Effector memory CD8-positive, alpha-beta T cell (primary cell): ENCODE measurements at regions not wholly inside any gene's neighbourhood (a gene's known extent, or its start where the extent isn't known, plus 50 kb on each side); places are given as distances from the start of the nearest gene placed in this dataset.

Source experiments
- ATAC-seq: fragments of 150-1000 bp; cut with Tn5 transposase; replicated peaks from 2 replicates; pipeline ENCODE4 v1.10.0; 2021; ENCODE audit warnings: mild to moderate bottlenecking, moderate library complexity
- DNase-seq, 3 experiments: peaks; one replicate each; pipeline ENCODE4 v3.0.0; 2021
- H3K27ac Mint-ChIP-seq, 2 donors: one replicate each; pipeline ENCODE4 v1.8.0; 2022; ENCODE audit warnings: mild to moderate bottlenecking in 2 of 2, mixed read lengths in 2 of 2, moderate library complexity in 2 of 2
- H3K27me3 Mint-ChIP-seq, 2 donors: one replicate each; pipeline ENCODE4 v1.8.0; 2022; ENCODE audit warnings: mixed read lengths in 2 of 2
- H3K36me3 Mint-ChIP-seq: one replicate; pipeline ENCODE4 v1.8.0; 2022; ENCODE audit warnings: mild to moderate bottlenecking, moderate library complexity, mixed read lengths; ENCODE audit not compliant: insufficient read depth
- H3K4me1 Mint-ChIP-seq, 2 donors: one replicate each; pipeline ENCODE4 v1.8.0; 2022; ENCODE audit warnings: low read depth in 2 of 2, mixed read lengths in 2 of 2
- H3K4me3 Mint-ChIP-seq, 2 donors: one replicate each; pipeline ENCODE4 v1.8.0; 2022; ENCODE audit warnings: mild to moderate bottlenecking in 2 of 2, mixed read lengths in 2 of 2, moderate library complexity in 2 of 2
- H3K9me3 Mint-ChIP-seq, 2 donors: one replicate each; pipeline ENCODE4 v1.8.0; 2022; ENCODE audit warnings: mixed read lengths in 2 of 2

DNA sequence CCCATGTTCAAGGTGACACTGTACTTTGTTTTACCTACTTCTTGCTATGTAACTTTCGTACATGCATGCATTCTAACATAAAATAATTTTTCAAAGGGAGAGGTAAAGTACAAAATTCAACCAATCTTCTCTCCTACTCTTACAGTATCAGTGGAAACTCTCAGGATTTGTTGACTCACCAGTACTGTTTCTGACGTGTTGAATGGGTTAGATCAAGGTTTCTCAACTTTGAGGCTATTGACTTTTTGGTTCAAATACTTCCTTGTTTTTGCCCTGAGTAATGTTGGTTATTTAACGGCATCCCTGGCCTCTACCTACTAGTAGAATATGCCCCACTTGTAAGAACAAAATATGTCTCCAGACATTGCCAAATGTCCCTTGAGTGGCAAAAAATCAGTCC lies 94.6 kb upstream of the SMAD1 start:
- H3K4me1 Mint-ChIP-seq, result no peaks in the 10 kb centered on the region
- no peak overlapping the region for H3K27ac Mint-ChIP-seq
- no peak overlapping the region for H3K4me3 Mint-ChIP-seq
- peaks cover 27 to 48% of the 10 kb centered on the region in 2 donors for H3K27me3 Mint-ChIP-seq
- peaks cover 2% of the 10 kb centered on the region for H3K36me3 Mint-ChIP-seq
- H3K9me3 Mint-ChIP-seq, result peaks cover 4 to 7% of the 10 kb centered on the region in 2 donors
- ATAC-seq, result no peak
- DNase-seq, result no peak

DNA sequence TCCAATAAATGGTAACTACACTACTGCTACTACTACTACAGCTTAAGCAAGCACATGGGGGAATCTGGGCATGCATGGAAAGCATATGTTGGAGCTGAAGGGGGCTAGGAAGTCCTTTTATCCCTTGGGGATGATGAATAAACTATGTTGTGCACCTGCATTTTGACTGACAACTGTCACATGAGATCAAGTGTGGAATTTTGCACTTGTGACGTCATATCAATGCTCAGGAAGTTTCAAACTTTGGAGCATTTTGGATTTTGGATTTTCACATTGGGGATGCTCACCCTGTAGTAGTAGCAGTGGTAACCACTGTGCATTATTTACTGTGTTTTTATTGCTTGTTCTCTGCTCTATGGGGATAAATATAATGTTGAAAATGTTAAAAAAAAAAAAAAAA lies 100.5 kb upstream of the SMAD1 start:
- Mint-ChIP-seq H3K27ac (no peak overlapping the region), H3K36me3 (no peaks in the 10 kb centered on the region), H3K9me3 (peaks cover 0 to 2% of the 10 kb centered on the region in 2 donors), H3K27me3 (peaks cover 0 to 7% of the 10 kb centered on the region in 2 donors), H3K4me1 (no peaks in the 10 kb centered on the region), H3K4me3 (no peak overlapping the region)
- ATAC-seq (no peak), DNase-seq (no peak)

- Mint-ChIP-seq H3K4me1 (no peaks in the 10 kb centered on the region), H3K27ac (no peak overlapping the region), H3K27me3 (peaks cover 0 to 7% of the 10 kb centered on the region in 2 donors), H3K36me3 (no peaks in the 10 kb centered on the region), H3K4me3 (no peak overlapping the region), H3K9me3 (peaks cover 4 to 7% of the 10 kb centered on the region in 2 donors)
- DNase-seq (no peak), ATAC-seq (no peak)
Observed at GRCh38 chr4:145380123-145380522, 101.5 kb upstream of the SMAD1 start.

GRCh38 chr4:145375416-145375815 lies 106.2 kb upstream of the SMAD1 start:
- H3K9me3 Mint-ChIP-seq, result peaks cover 2 to 7% of the 10 kb centered on the region in 2 donors
- ATAC-seq (no peak), DNase-seq (no peak)
- H3K4me3 Mint-ChIP-seq, result no peak overlapping the region
- H3K27ac Mint-ChIP-seq, result no peak overlapping the region
- no peaks in the 10 kb centered on the region for H3K27me3 Mint-ChIP-seq
- no peaks in the 10 kb centered on the region for H3K4me1 Mint-ChIP-seq
- H3K36me3 Mint-ChIP-seq, result no peaks in the 10 kb centered on the region

GRCh38 chr4:145352438-145353145 lies 129.1 kb upstream of the SMAD1 start:
- Mint-ChIP-seq H3K36me3 (no peaks in the 10 kb centered on the region), H3K27me3 (peaks cover 25 to 41% of the 10 kb centered on the region in 2 donors), H3K4me3 (no peak overlapping the region), H3K4me1 (no peaks in the 10 kb centered on the region), H3K27ac (no peak overlapping the region), H3K9me3 (no peaks in the 10 kb centered on the region)
- no peak for DNase-seq
- no peak for ATAC-seq

GRCh38 chr4:145351922-145352321 lies 129.7 kb upstream of the SMAD1 start:
- Mint-ChIP-seq H3K27ac (no peak overlapping the region), H3K9me3 (no peaks in the 10 kb centered on the region), H3K4me3 (no peak overlapping the region), H3K36me3 (no peaks in the 10 kb centered on the region), H3K4me1 (no peaks in the 10 kb centered on the region), H3K27me3 (peaks cover 32 to 39% of the 10 kb centered on the region in 2 donors)
- DNase-seq (no peak), ATAC-seq (no peak)

GRCh38 chr4:145351162-145351561 lies 130.5 kb upstream of the SMAD1 start:
- Mint-ChIP-seq H3K27ac (no peak overlapping the region), H3K9me3 (no peaks in the 10 kb centered on the region), H3K27me3 (peaks cover 32% of the 10 kb centered on the region in 2 donors), H3K36me3 (no peaks in the 10 kb centered on the region), H3K4me1 (no peaks in the 10 kb centered on the region), H3K4me3 (no peak overlapping the region)
- ATAC-seq (no peak), DNase-seq (no peak)

DNA sequence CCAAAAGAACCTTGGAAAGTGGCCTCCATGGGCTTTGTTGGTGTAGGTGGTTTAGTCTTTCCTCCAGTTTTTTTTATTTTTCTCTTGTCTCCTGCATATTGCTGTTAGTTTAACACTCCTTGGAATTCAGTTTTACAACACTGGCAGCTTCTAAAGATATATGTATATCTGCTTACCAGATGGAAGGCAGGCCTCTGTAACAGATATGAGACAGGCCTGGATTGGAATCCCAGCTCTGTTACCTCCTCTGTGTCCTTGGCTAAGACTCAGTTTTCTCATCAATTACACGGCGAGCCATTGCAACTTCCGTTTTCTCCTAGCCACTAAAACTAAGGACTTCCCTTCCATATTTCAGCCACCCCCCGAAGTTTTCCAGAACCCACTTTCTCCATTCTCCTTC lies 133.4 kb upstream of the SMAD1 start:
- no peak overlapping the region for H3K27ac Mint-ChIP-seq
- no peak overlapping the region for H3K4me3 Mint-ChIP-seq
- no peaks in the 10 kb centered on the region for H3K4me1 Mint-ChIP-seq
- H3K27me3 Mint-ChIP-seq, result peaks cover 29 to 31% of the 10 kb centered on the region in 2 donors
- DNase-seq (no peak), ATAC-seq (no peak)
- no peaks in the 10 kb centered on the region for H3K36me3 Mint-ChIP-seq
- no peaks in the 10 kb centered on the region for H3K9me3 Mint-ChIP-seq

DNA sequence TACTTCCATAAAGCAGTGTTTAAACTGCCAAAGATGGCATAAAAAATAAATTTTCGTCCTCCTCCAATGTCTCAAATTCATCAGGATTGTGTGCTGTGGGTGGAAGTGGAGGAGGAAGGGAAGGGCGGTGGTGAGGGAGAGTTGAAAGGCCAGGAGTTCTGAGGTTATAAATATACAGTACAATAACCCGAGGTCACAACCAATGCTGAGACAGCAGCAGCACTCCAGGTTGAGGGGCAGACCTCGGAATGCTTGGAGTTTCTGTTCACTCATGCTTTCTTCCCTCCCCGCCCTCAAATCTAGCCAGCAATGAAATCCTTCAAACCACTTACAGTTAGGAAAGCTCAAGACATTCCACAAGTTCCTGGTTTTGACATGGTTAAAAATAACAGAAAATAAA lies 134.0 kb upstream of the SMAD1 start:
- ATAC-seq, result no peak
- DNase-seq, result no peak
- H3K4me1 Mint-ChIP-seq, result no peaks in the 10 kb centered on the region
- H3K36me3 Mint-ChIP-seq, result no peaks in the 10 kb centered on the region
- no peaks in the 10 kb centered on the region for H3K9me3 Mint-ChIP-seq
- peaks cover 29 to 31% of the 10 kb centered on the region in 2 donors for H3K27me3 Mint-ChIP-seq
- no peak overlapping the region for H3K27ac Mint-ChIP-seq
- no peak overlapping the region for H3K4me3 Mint-ChIP-seq

DNA sequence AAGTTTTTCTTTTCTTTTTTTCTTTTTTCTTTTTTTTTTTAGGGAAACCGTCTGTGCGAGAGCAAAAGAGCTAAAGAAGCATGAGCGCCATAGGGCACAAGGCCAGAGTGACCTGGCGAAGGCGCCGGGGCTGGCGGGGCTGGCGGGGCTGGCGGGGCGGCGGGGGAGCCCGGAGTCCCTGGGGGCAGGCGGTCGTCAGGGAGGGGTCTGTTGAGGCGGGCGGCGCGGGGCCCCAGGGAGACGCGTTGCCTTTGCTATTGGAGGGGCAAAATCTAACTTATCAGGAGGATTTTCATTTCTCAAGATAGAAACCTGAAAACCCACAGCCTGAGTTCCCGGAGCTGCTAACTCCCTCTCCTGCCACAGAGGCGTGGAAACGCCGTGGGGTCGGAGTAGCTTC lies 135.6 kb upstream of the SMAD1 start:
- peaks cover 20 to 35% of the 10 kb centered on the region in 2 donors for H3K27me3 Mint-ChIP-seq
- H3K27ac Mint-ChIP-seq, result no peak overlapping the region
- no peak for ATAC-seq

GRCh38 chr4:145345401-145345800 lies 136.3 kb upstream of the SMAD1 start:
- no peak for DNase-seq
- Mint-ChIP-seq H3K4me1 (no peaks in the 10 kb centered on the region), H3K9me3 (no peaks in the 10 kb centered on the region), H3K27ac (no peak overlapping the region), H3K36me3 (no peaks in the 10 kb centered on the region), H3K4me3 (no peak overlapping the region), H3K27me3 (peaks cover 19 to 38% of the 10 kb centered on the region in 2 donors)
- no peak for ATAC-seq

More for the DNA sequence above, 135.6 kb upstream of the SMAD1 start:
- Mint-ChIP-seq H3K9me3 (no peaks in the 10 kb centered on the region), H3K36me3 (no peaks in the 10 kb centered on the region), H3K4me3 (no peak overlapping the region), H3K4me1 (no peaks in the 10 kb centered on the region)
- DNase-seq, result no peak

DNA sequence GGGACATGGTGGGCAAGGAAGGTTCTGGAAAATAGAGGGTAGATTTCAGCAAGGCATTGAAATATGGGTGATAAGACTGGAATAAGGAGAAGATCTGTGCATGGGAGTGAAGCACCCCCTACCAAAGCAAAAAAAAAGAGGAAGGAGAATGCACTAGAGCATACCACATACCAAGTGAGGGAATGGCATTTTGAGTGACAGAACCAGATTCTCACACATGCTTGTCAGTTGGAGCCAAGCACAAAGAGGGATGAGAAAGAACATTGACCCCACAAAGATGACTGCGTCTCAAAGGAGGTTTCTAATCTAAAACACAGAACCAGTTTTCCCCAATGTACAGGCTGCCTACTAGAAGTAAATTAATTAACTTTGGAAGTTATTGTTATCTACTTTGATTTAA lies 140.3 kb upstream of the SMAD1 start:
- no peak overlapping the region for H3K27ac Mint-ChIP-seq
- peaks cover 0 to 2% of the 10 kb centered on the region in 2 donors for H3K4me1 Mint-ChIP-seq
- H3K4me3 Mint-ChIP-seq, result no peak overlapping the region
- ATAC-seq (no peak), DNase-seq (no peak)
- H3K27me3 Mint-ChIP-seq, result peaks cover 11 to 20% of the 10 kb centered on the region in 2 donors
- H3K9me3 Mint-ChIP-seq, result no peaks in the 10 kb centered on the region
- H3K36me3 Mint-ChIP-seq, result no peaks in the 10 kb centered on the region

DNA sequence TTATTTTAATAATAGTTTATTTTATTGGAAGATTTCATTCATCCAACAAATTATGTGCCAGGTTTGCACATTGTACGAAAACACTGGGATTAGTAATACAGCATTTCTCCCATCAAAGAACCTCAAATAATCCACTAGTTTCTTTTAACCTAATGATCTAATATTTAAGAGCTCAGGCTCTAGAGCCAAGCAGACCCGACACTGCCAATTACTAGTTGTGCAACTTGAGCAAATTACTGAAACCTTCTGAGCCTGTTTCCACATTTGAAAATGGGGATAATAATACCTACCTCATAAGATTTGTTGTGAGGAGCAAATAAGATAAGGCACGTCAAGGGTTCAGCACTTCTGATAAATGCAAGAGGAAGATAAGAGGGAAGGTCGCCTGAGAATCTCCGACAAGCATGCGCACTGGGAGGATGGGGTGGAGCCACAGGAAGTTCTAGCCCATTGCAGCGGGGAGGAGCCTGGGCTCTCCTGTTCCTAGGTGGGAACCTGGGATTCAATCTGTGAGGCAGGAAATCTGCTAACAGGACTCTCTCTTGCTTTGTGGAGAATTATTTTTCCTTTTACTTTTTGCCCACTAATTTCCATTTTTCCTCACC lies 141.5 kb upstream of the SMAD1 start:
- Mint-ChIP-seq H3K27ac (no peak overlapping the region), H3K27me3 (peaks cover 11 to 19% of the 10 kb centered on the region in 2 donors), H3K9me3 (no peaks in the 10 kb centered on the region), H3K4me3 (no peak overlapping the region), H3K4me1 (peaks cover 0 to 2% of the 10 kb centered on the region in 2 donors), H3K36me3 (no peaks in the 10 kb centered on the region)
- no peak for ATAC-seq
- DNase-seq, result no peak

GRCh38 chr4:145339075-145339725 lies 142.5 kb upstream of the SMAD1 start:
- Mint-ChIP-seq H3K4me1 (peaks cover 0 to 2% of the 10 kb centered on the region in 2 donors), H3K36me3 (no peaks in the 10 kb centered on the region), H3K4me3 (no peak overlapping the region), H3K9me3 (no peaks in the 10 kb centered on the region), H3K27ac (no peak overlapping the region), H3K27me3 (peaks cover 11 to 19% of the 10 kb centered on the region in 2 donors)
- DNase-seq (no peak), ATAC-seq (no peak)
